T-cell (primary cell): ENCODE measurements at regions not wholly inside any gene's neighbourhood (a gene's known extent, or its start where the extent isn't known, plus 50 kb on each side); places are given as distances from the start of the nearest gene placed in this dataset.

Experiments used
- ATAC-seq, 4 experiments: fragments of 200-7000 bp in 3 of 4; fragments of 150-1000 bp in 1 of 4; cut with Tn5 transposase; replicated peaks in 1 of 4; 1 replicate in 3 of 4; 2 replicates in 1 of 4; pipeline ENCODE4 v1.10.0; 2021; ENCODE audit warnings: moderate library complexity in 3 of 4, mild to moderate bottlenecking in 2 of 4, moderate number of reproducible peaks in 1 of 4
- CTCF ChIA-PET, 2 donors: fragments of 300-600 bp; sonication (Branson Sonifier 250); formaldehyde crosslinking; loops; one replicate each; lab custom pipeline; 2022; ENCODE audit warnings: antibody characterized with exemption in 2 of 2; lab: Charles Lee
- POLR2A ChIA-PET, 2 donors: fragments of 300-600 bp; sonication (Branson Sonifier 250); formaldehyde crosslinking; loops; one replicate each; lab custom pipeline; 2022; ENCODE audit warnings: antibody characterized with exemption in 2 of 2; lab: Charles Lee
- DNase-seq, 35 experiments: peaks; one replicate each; pipeline versions ENCODE4 v3.0.0 to v3.0.0-alpha.2; 2013 to 2023
- H3K27ac ChIP-seq: one replicate; pipeline ENCODE4 v1.5.1; 2013; ENCODE audit warnings: low read length
- H3K27me3 ChIP-seq, 2 experiments: replicated peaks in 1 of 2; 1 replicate in 1 of 2; 2 replicates in 1 of 2; pipeline versions ENCODE4 v1.6.1 to v1.7.0; 2013; ENCODE audit warnings: low read length in 1 of 2, mixed read lengths in 1 of 2; ENCODE audit not compliant: control insufficient read depth in 2 of 2, insufficient read depth in 2 of 2; ENCODE audit errors: extremely low read depth in 1 of 2
- H3K36me3 ChIP-seq, 2 donors: 1 replicate in 1 of 2; 2 replicates in 1 of 2; pipeline versions ENCODE4 v1.6.1 to v1.7.0; 2013; ENCODE audit warnings: low read length in 1 of 2; ENCODE audit not compliant: control insufficient read depth in 2 of 2, insufficient read depth in 1 of 2; ENCODE audit errors: extremely low read depth in 1 of 2
- H3K4me1 ChIP-seq, 2 experiments: 1 replicate in 1 of 2; 2 replicates in 1 of 2; pipeline versions ENCODE4 v1.6.1 to v1.7.0; 2013; ENCODE audit warnings: low read length in 2 of 2, mixed read lengths in 1 of 2; ENCODE audit not compliant: insufficient read depth in 2 of 2, control insufficient read depth in 1 of 2; ENCODE audit errors: extremely low read depth in 1 of 2
- H3K4me3 ChIP-seq, 2 donors: 1 replicate in 1 of 2; 2 replicates in 1 of 2; pipeline versions ENCODE4 v1.5.1 to v1.7.0; 2013; ENCODE audit warnings: mild to moderate bottlenecking in 2 of 2, low read length in 1 of 2, moderate library complexity in 1 of 2; ENCODE audit not compliant: control insufficient read depth in 1 of 2; ENCODE audit errors: extremely low read depth in 1 of 2
- H3K9me3 ChIP-seq: 2 replicates; pipeline ENCODE4 v1.7.0; 2013
- H3K27ac Mint-ChIP-seq, 2 donors: one replicate each; pipeline ENCODE4 v1.8.0; 2020 to 2021; ENCODE audit warnings: mild to moderate bottlenecking in 2 of 2, mixed read lengths in 2 of 2
- H3K27me3 Mint-ChIP-seq, 2 donors: one replicate each; pipeline ENCODE4 v1.8.0; 2021 to 2022; ENCODE audit warnings: mixed read lengths in 2 of 2
- H3K36me3 Mint-ChIP-seq: one replicate; pipeline ENCODE4 v1.8.0; 2021; ENCODE audit warnings: mixed read lengths
- H3K4me1 Mint-ChIP-seq, 3 donors: one replicate each; pipeline ENCODE4 v1.8.0; 2020 to 2022; ENCODE audit warnings: mixed read lengths in 3 of 3, mild to moderate bottlenecking in 1 of 3
- H3K4me3 Mint-ChIP-seq, 3 donors: one replicate each; pipeline ENCODE4 v1.8.0; 2020 to 2022; ENCODE audit warnings: mild to moderate bottlenecking in 3 of 3, mixed read lengths in 3 of 3, moderate library complexity in 3 of 3
- H3K9me3 Mint-ChIP-seq, 3 donors: one replicate each; pipeline ENCODE4 v1.8.0; 2020 to 2022; ENCODE audit warnings: mixed read lengths in 3 of 3
- WGBS: methylation state at CpG from one replicate; pipeline ENCODE4 v1.1.5; 2013; ENCODE audit warnings: missing lambda C conversion rate; ENCODE audit not compliant: insufficient coverage; 5-methylcytosine and 5-hydroxymethylcytosine counted together

DNA sequence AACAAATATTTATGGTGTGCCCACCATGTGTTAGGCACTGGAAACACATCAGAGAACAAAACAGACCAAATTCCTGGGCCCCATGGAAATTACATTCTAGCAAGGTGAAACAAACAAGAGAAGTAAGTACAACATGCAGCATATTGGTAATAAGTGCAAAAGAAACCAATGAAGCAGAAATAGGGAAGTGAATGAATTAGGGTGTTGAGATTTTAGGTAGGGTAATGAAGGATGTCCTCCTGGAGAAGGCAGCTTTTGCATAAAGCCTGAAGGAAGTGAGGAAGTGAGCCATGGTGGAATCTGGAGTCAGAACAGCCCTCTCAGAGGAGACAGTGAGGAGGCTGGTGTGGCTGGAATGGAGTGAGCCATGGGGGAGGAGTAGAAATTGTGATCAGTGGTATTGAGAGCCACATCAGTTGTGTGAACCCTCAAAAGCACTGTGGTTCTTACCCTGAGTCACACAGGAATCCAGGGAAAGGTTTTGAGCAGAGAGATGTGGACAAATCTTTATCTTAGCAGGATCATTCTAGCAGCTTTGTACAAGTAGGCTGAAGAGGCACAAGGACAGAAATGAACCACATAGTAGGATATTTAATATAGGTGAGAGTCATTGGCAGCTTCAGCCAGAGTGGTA, 52.7 kb upstream of the ARL15 start:
- H3K27me3 Mint-ChIP-seq = peaks cover 16 to 28% of the 10 kb centered on the region in 2 donors
- Histone ChIP-seq H3K36me3 (no peaks in the 10 kb centered on the region), H3K4me1 (no peaks in the 10 kb centered on the region), H3K27ac (no peak overlapping the region), H3K9me3 (no peaks in the 10 kb centered on the region), H3K4me3 (no peak overlapping the region), H3K27me3 (peaks cover 0 to 2% of the 10 kb centered on the region in 2 experiments)
- H3K36me3 Mint-ChIP-seq = no peaks in the 10 kb centered on the region
- POLR2A ChIA-PET = no interaction called here
- CTCF ChIA-PET = no interaction called here
- DNase-seq (no peak), ATAC-seq (no peak)
- no peaks in the 10 kb centered on the region for H3K4me1 Mint-ChIP-seq
- H3K27ac Mint-ChIP-seq = no peak overlapping the region
- peaks cover 0 to 4% (median 0%) of the 10 kb centered on the region in 3 donors for H3K9me3 Mint-ChIP-seq
- no peak overlapping the region for H3K4me3 Mint-ChIP-seq

DNA sequence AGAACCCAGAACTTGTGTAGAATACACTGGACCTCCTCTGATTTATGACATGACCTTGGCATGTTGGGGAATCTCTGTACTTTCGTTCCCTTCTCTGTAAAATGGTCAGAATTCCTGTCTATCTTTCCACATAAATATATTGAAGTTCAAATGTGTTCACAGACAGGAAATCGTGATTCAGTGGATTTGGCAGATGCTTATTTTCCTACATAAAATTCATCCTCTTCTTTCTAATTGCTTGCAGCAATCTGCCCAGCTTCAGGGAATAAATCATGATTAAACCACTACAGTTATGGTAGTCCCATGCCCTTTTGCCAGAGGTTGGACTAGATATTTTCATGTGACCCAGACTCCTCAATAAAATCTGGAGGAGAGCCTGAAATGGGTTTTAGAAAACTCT, 52.1 kb upstream of the ARL15 start:
- Histone ChIP-seq H3K4me1 (no peaks in the 10 kb centered on the region), H3K27ac (no peak overlapping the region), H3K4me3 (no peak overlapping the region), H3K36me3 (no peaks in the 10 kb centered on the region), H3K27me3 (peaks cover 0 to 6% of the 10 kb centered on the region in 2 experiments), H3K9me3 (no peaks in the 10 kb centered on the region)
- no CpG with 5 or more reads among the region's 2 CpGs for WGBS
- CTCF ChIA-PET = no interaction called here
- H3K4me3 Mint-ChIP-seq = no peak overlapping the region
- H3K9me3 Mint-ChIP-seq = peaks cover 0 to 4% (median 0%) of the 10 kb centered on the region in 3 donors
- DNase-seq (no peak), ATAC-seq (no peak)
- H3K27ac Mint-ChIP-seq = no peak overlapping the region
- no peaks in the 10 kb centered on the region for H3K4me1 Mint-ChIP-seq
- POLR2A ChIA-PET = no interaction called here
- H3K36me3 Mint-ChIP-seq = no peaks in the 10 kb centered on the region
- peaks cover 21 to 35% of the 10 kb centered on the region in 2 donors for H3K27me3 Mint-ChIP-seq

DNA sequence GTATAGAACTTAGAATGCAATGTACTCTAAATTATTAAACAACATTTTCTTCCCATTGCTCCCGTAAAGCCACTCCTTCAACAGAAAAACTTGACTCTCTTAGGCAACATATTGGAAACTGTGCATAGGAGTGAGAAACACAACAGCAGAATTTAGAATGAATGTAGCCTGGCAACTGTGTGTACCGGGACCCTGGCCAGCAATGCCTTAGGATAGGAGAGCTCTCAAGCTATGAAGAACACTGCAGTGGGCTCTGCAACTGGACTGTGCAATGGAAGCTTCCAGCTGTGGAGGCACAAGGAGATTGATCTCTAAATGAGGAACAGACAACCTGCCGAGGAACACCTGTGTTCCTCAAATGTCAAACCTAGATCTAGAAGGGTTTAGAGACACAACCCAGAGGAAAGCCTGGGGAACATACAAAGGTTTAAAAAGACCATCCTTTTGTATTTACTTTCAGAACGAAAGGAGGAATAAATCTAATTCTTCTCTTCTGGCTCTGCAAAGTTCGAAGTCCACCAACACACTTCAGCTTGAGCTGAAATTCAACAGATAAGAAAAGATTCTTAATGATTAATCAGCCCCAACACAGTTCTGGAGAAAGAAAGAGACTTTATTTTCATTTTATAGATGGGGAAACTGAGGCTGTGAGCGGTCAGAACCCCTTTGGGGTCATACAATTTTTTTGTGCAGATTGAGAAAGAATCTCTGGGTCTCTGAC, 51.5 kb upstream of the ARL15 start:
- H3K27me3 ChIP-seq = peaks cover 0 to 6% of the 10 kb centered on the region in 2 experiments
- H3K4me3 ChIP-seq = no peak overlapping the region
- WGBS = 86% methylated on average over 2 of the region's 6 CpGs
- Mint-ChIP-seq H3K4me1 (no peaks in the 10 kb centered on the region), H3K27ac (no peak overlapping the region), H3K27me3 (peaks cover 24 to 37% of the 10 kb centered on the region in 2 donors), H3K36me3 (no peaks in the 10 kb centered on the region), H3K9me3 (peaks cover 0 to 4% (median 0%) of the 10 kb centered on the region in 3 donors), H3K4me3 (no peak overlapping the region)
- ATAC-seq = no peak
- H3K4me1 ChIP-seq = no peaks in the 10 kb centered on the region
- POLR2A ChIA-PET = no interaction called here
- CTCF ChIA-PET = no interaction called here
- DNase-seq = no peak
- H3K36me3 ChIP-seq = no peaks in the 10 kb centered on the region
- no peak overlapping the region for H3K27ac ChIP-seq
- no peaks in the 10 kb centered on the region for H3K9me3 ChIP-seq

DNA sequence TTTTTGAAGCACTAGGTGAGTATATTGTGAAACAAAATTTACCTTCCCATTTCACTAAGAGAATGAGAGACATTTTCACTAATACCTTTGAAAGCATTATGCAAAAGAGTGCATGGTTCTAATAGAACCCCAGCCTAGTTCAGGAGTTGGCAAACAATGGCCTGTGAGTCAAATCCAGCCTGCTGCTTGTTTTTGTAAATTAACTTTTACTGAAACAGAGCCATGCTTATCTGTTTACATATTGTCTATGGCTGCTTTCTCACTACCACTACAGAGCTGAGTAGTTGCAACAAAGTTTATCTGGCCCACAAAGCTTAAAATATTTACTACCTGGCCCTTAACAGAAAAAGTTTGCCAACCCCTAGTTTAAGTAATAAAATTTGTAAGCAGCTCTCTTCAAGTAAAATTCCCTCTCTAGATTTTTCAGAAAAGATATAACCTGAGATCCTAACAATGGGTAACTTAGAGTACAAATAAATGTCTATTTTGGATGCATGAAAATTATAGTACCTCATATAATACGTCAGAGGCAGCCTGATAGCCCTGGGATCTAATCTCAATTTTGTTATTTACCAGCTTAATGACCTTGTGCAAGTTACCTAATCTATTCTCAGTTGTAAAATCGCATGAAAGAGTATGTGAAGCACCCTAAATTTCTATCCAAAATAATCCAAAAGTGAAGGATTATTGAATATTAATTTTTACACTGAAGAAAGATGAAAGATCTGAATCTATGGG, 50.7 kb upstream of the ARL15 start:
- H3K27ac ChIP-seq = no peak overlapping the region
- no CpG with 5 or more reads among the region's 2 CpGs for WGBS
- Mint-ChIP-seq H3K4me3 (no peak overlapping the region), H3K4me1 (no peaks in the 10 kb centered on the region), H3K36me3 (no peaks in the 10 kb centered on the region), H3K27ac (no peak overlapping the region), H3K9me3 (peaks cover 0 to 4% (median 0%) of the 10 kb centered on the region in 3 donors), H3K27me3 (peaks cover 24 to 39% of the 10 kb centered on the region in 2 donors)
- H3K4me3 ChIP-seq = no peak overlapping the region
- no peak for DNase-seq
- ATAC-seq = no peak
- ChIA-PET POLR2A (no interaction called here), CTCF (no interaction called here)
- H3K36me3 ChIP-seq = no peaks in the 10 kb centered on the region
- H3K4me1 ChIP-seq = no peaks in the 10 kb centered on the region
- no peaks in the 10 kb centered on the region for H3K9me3 ChIP-seq
- H3K27me3 ChIP-seq = peaks cover 0 to 6% of the 10 kb centered on the region in 2 experiments
